HEK293 (cell line): ENCODE measurements at regions not wholly inside any gene's neighbourhood (a gene's known extent, or its start where the extent isn't known, plus 50 kb on each side); places are given as distances from the start of the nearest gene placed in this dataset.

Experiments
- CTCF ChIA-PET: fragments of 350-600 bp; formaldehyde crosslinking; extraction: SDS; loops from one replicate; lab custom pipeline; 2021; ENCODE audit warnings: antibody characterized with exemption; lab: Yijun Ruan, JAX
- POLR2A ChIA-PET: fragments of 300-600 bp; formaldehyde crosslinking; extraction: SDS; loops from one replicate; lab custom pipeline; 2020; ENCODE audit warnings: antibody characterized with exemption, inconsistent platforms; lab: Yijun Ruan, JAX
- H3K27ac ChIP-seq: fragments of 200-500 bp; sonication (Bioruptor generic); 2 replicates; pipeline ENCODE4 v1.5.1; 2014; ENCODE audit warnings: low read depth, low read length, control low read depth, inconsistent platforms; ENCODE audit errors: extremely low read depth
- H3K36me3 ChIP-seq, 2 experiments: fragments of 200-500 bp in 1 of 2; sonication (Bioruptor generic) in 1 of 2; 1 replicate in 1 of 2; 2 replicates in 1 of 2; pipeline ENCODE4 v1.5.1; 2014 to 2017; ENCODE audit warnings: inconsistent platforms in 2 of 2, low read length in 2 of 2; ENCODE audit not compliant: control insufficient read depth in 2 of 2, insufficient read depth in 1 of 2
- H3K4me1 ChIP-seq: fragments of 200-500 bp; sonication (Bioruptor generic); 2 replicates; pipeline ENCODE4 v1.5.1; 2014; ENCODE audit warnings: mild to moderate bottlenecking, low read length, inconsistent platforms; ENCODE audit not compliant: control insufficient read depth, insufficient read depth
- H3K4me3 ChIP-seq: 2 replicates; pipeline ENCODE4 v1.5.1; 2011; ENCODE audit warnings: low read depth, mild to moderate bottlenecking, control low read depth, low read length, moderate library complexity
- H3K9me3 ChIP-seq: fragments of 200-500 bp; sonication (Bioruptor generic); 2 replicates; pipeline ENCODE4 v1.5.1; 2014; ENCODE audit warnings: low read depth, low read length, inconsistent platforms; ENCODE audit not compliant: control insufficient read depth, insufficient read depth
- GLI2 ChIP-seq: fragments of 450-650 bp; formaldehyde crosslinking; IDR thresholded peaks from 2 replicates; pipeline ENCODE4; 2017; ENCODE audit warnings: missing biosample characterization, missing genetic modification characterization, low read depth, borderline replicate concordance
- HOXA7 ChIP-seq: sonication (generic); formaldehyde crosslinking; IDR thresholded peaks from 2 replicates; pipeline ENCODE4 v1.8.1; 2022; ENCODE audit warnings: missing genetic modification reagents, borderline replicate concordance
- HOXD13 ChIP-seq: sonication (generic); formaldehyde crosslinking; IDR thresholded peaks from 2 replicates; pipeline ENCODE4 v1.8.0; 2022; ENCODE audit warnings: missing genetic modification reagents, borderline replicate concordance
- KLF8 ChIP-seq: fragments of 450-650 bp; formaldehyde crosslinking; IDR thresholded peaks from 2 replicates; pipeline ENCODE4 v1.5.1; 2016; ENCODE audit warnings: missing biosample characterization, missing genetic modification characterization
- KLF9 ChIP-seq: fragments of 450-650 bp; formaldehyde crosslinking; IDR thresholded peaks from 2 replicates; pipeline ENCODE4 v1.5.1; 2016; ENCODE audit warnings: missing biosample characterization, missing genetic modification characterization, low read depth
- OSR2 ChIP-seq: fragments of 450-650 bp; formaldehyde crosslinking; IDR thresholded peaks from 2 replicates; pipeline ENCODE4 v1.5.1; 2016; ENCODE audit warnings: missing biosample characterization, missing genetic modification characterization
- RBAK ChIP-seq: fragments of 450-650 bp; formaldehyde crosslinking; IDR thresholded peaks from 2 replicates; pipeline ENCODE4 v1.5.1; 2016; ENCODE audit warnings: missing biosample characterization, missing genetic modification characterization
- WT1 ChIP-seq: fragments of 450-650 bp; formaldehyde crosslinking; IDR thresholded peaks from 2 replicates; pipeline ENCODE4 v1.5.1; 2016; ENCODE audit warnings: missing biosample characterization, missing genetic modification characterization
- ZBTB17 ChIP-seq: fragments of 450-650 bp; formaldehyde crosslinking; IDR thresholded peaks from 2 replicates; pipeline ENCODE4 v1.5.1; 2016; ENCODE audit warnings: missing biosample characterization, missing genetic modification characterization
- ZBTB20 ChIP-seq: fragments of 450-650 bp; formaldehyde crosslinking; IDR thresholded peaks from 2 replicates; pipeline ENCODE4 v1.5.1; 2016; ENCODE audit warnings: missing biosample characterization, missing genetic modification characterization
- ZEB2 ChIP-seq: fragments of 450-650 bp; formaldehyde crosslinking; IDR thresholded peaks from 2 replicates; pipeline ENCODE4 v1.5.1; 2016; ENCODE audit warnings: missing biosample characterization, missing genetic modification characterization
- ZNF10 ChIP-seq: fragments of 450-650 bp; formaldehyde crosslinking; IDR thresholded peaks from 2 replicates; pipeline ENCODE4 v1.5.1; 2017; ENCODE audit warnings: missing biosample characterization, missing genetic modification characterization
- ZNF157 ChIP-seq: fragments of 450-650 bp; formaldehyde crosslinking; IDR thresholded peaks from 2 replicates; pipeline ENCODE4 v1.5.1; 2016; ENCODE audit warnings: missing biosample characterization, missing genetic modification characterization
- ZNF174 ChIP-seq: fragments of 450-650 bp; formaldehyde crosslinking; IDR thresholded peaks from 2 replicates; pipeline ENCODE4 v1.5.0; 2017; ENCODE audit warnings: missing biosample characterization, mild to moderate bottlenecking, missing genetic modification characterization
- ZNF221 ChIP-seq: fragments of 450-650 bp; formaldehyde crosslinking; IDR thresholded peaks from 2 replicates; pipeline ENCODE4 v1.5.1; 2017; ENCODE audit warnings: missing biosample characterization, missing genetic modification characterization, borderline replicate concordance
- ZNF239 ChIP-seq: fragments of 450-650 bp; formaldehyde crosslinking; IDR thresholded peaks from 2 replicates; pipeline ENCODE4 v1.5.1; 2016; ENCODE audit warnings: missing biosample characterization, missing genetic modification characterization
- ZNF324 ChIP-seq: fragments of 450-650 bp; formaldehyde crosslinking; IDR thresholded peaks from 2 replicates; pipeline ENCODE4 v1.5.1; 2016; ENCODE audit warnings: missing biosample characterization, missing genetic modification characterization
- ZNF48 ChIP-seq: fragments of 450-650 bp; formaldehyde crosslinking; IDR thresholded peaks from 2 replicates; pipeline ENCODE4 v1.5.1; 2016; ENCODE audit warnings: missing biosample characterization, missing genetic modification characterization
- ZNF501 ChIP-seq: fragments of 450-650 bp; formaldehyde crosslinking; IDR thresholded peaks from 2 replicates; pipeline ENCODE4 v1.5.1; 2016; ENCODE audit warnings: missing biosample characterization, missing genetic modification characterization
- ZNF626 ChIP-seq: fragments of 450-650 bp; sonication (Bioruptor Pico); formaldehyde crosslinking; IDR thresholded peaks from 2 replicates; pipeline ENCODE4 v1.5.1; 2018; ENCODE audit warnings: missing biosample characterization, missing genetic modification characterization, inconsistent platforms
- ZNF660 ChIP-seq: fragments of 450-650 bp; IDR thresholded peaks from 2 replicates; pipeline ENCODE4 v1.5.1; 2018; ENCODE audit warnings: missing biosample characterization, mild to moderate bottlenecking, missing genetic modification characterization
- ZNF670 ChIP-seq: fragments of 450-650 bp; formaldehyde crosslinking; IDR thresholded peaks from 2 replicates; pipeline ENCODE4 v1.5.1; 2016; ENCODE audit warnings: missing biosample characterization, missing genetic modification characterization, low read depth
- ZNF747 ChIP-seq: fragments of 450-650 bp; formaldehyde crosslinking; IDR thresholded peaks from 2 replicates; pipeline ENCODE4 v1.5.1; 2016; ENCODE audit warnings: missing biosample characterization, missing genetic modification characterization
- ZNF76 ChIP-seq: fragments of 450-650 bp; formaldehyde crosslinking; IDR thresholded peaks from 2 replicates; pipeline ENCODE4; 2016; ENCODE audit warnings: low read depth, missing biosample characterization, missing genetic modification characterization, borderline replicate concordance
- ZNF776 ChIP-seq: fragments of 450-650 bp; formaldehyde crosslinking; IDR thresholded peaks from 2 replicates; pipeline ENCODE4 v1.5.0; 2017; ENCODE audit warnings: missing biosample characterization, missing genetic modification characterization, borderline replicate concordance
- TF ChIP-seq, protein P1 (sequence below): fragments of 450-650 bp; formaldehyde crosslinking; IDR thresholded peaks from 2 replicates; pipeline ENCODE4 v1.5.1; 2017; ENCODE audit warnings: missing biosample characterization, missing genetic modification characterization
- TF ChIP-seq, protein P2 (sequence below): fragments of 450-650 bp; formaldehyde crosslinking; IDR thresholded peaks from 2 replicates; pipeline ENCODE4 v1.5.1; 2016; ENCODE audit warnings: missing biosample characterization, missing genetic modification characterization, borderline replicate concordance
- TF ChIP-seq, protein P3 (sequence below): fragments of 450-650 bp; formaldehyde crosslinking; IDR thresholded peaks from 2 replicates; pipeline ENCODE4 v1.5.1; 2017; ENCODE audit warnings: missing biosample characterization, mild to moderate bottlenecking, missing genetic modification characterization, moderate library complexity

DNA sequence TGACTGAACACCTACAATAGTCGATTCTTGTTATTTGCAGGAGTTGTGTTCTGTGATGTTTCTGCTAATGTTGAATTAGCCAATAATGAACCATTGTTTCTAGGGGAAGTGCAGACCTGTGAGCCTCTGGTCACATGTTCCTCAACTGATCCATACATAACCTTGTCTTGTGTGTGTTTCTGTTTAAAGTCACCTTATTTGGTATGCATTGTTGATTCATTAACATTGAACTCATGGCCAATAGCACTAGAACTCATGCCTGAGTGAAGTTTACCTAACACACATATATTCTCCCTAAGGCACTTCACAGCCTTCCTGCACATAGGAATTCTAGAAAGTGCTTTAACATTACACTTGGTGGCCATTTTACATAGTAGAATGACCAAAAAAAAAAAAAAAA is 271.8 kb upstream of the PLET1 start:
- Histone ChIP-seq H3K27ac (no peak overlapping the region), H3K36me3 (no peaks in the 10 kb centered on the region), H3K4me3 (no peak overlapping the region), H3K4me1 (no peaks in the 10 kb centered on the region), H3K9me3 (no peaks in the 10 kb centered on the region)
- CTCF ChIA-PET, result no interaction called here
- POLR2A ChIA-PET, result interaction anchor here (0.8 kb wide), 1 partner anchor 9 kb away, joined by 3 read pairs; no protein-coding TSS in a partner anchor
- TF ChIP-seq ZBTB17 (tag by site-specific recombination) (no peak), HOXA7 (no peak), ZNF221 (no peak), OSR2 (tag by site-specific recombination) (no peak), ZNF670 (tag by site-specific recombination) (no peak), ZNF48 (tag by site-specific recombination) (no peak), KLF9 (tag by site-specific recombination) (no peak), ZNF10 (tag by site-specific recombination) (no peak), ZNF747 (tag by site-specific recombination) (no peak), KLF8 (tag by site-specific recombination) (no peak), ZNF501 (tag by site-specific recombination) (no peak), WT1 (tag by site-specific recombination) (no peak), GLI2 (no peak), ZNF776 (no peak)
- TF ChIP-seq, protein P1, sequence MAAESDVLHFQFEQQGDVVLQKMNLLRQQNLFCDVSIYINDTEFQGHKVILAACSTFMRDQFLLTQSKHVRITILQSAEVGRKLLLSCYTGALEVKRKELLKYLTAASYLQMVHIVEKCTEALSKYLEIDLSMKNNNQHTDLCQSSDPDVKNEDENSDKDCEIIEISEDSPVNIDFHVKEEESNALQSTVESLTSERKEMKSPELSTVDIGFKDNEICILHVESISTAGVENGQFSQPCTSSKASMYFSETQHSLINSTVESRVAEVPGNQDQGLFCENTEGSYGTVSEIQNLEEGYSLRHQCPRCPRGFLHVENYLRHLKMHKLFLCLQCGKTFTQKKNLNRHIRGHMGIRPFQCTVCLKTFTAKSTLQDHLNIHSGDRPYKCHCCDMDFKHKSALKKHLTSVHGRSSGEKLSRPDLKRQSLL (tag by site-specific recombination), result no peak
- TF ChIP-seq, protein P2, sequence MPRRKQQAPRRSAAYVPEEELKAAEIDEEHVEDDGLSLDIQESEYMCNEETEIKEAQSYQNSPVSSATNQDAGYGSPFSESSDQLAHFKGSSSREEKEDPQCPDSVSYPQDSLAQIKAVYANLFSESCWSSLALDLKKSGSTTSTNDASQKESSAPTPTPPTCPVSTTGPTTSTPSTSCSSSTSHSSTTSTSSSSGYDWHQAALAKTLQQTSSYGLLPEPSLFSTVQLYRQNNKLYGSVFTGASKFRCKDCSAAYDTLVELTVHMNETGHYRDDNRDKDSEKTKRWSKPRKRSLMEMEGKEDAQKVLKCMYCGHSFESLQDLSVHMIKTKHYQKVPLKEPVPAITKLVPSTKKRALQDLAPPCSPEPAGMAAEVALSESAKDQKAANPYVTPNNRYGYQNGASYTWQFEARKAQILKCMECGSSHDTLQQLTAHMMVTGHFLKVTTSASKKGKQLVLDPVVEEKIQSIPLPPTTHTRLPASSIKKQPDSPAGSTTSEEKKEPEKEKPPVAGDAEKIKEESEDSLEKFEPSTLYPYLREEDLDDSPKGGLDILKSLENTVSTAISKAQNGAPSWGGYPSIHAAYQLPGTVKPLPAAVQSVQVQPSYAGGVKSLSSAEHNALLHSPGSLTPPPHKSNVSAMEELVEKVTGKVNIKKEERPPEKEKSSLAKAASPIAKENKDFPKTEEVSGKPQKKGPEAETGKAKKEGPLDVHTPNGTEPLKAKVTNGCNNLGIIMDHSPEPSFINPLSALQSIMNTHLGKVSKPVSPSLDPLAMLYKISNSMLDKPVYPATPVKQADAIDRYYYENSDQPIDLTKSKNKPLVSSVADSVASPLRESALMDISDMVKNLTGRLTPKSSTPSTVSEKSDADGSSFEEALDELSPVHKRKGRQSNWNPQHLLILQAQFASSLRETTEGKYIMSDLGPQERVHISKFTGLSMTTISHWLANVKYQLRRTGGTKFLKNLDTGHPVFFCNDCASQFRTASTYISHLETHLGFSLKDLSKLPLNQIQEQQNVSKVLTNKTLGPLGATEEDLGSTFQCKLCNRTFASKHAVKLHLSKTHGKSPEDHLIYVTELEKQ (tag by site-specific recombination), result no peak

DNA sequence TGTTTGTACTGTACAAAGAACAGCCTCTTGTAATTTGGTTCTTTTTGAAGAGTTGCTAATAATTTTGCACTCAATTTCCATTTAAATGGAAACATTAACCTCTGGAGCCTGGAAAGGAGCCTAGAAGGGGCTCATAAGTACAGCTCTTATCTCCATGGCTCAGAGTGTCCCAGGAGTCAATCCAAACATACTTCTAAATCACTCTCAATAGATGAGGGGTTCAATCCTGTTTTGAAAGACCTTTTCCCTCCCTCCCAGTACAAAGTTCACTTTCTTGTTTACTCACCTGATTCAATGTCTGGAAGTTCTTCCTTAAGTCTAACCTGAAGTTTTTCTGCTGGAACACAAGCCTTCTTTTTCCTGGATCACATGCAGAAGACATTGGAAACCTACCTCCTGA is 273.0 kb upstream of the PLET1 start:
- Histone ChIP-seq H3K36me3 (no peaks in the 10 kb centered on the region), H3K27ac (no peak overlapping the region)
- TF ChIP-seq ZNF626 (tag by site-specific recombination) (no peak), KLF8 (tag by site-specific recombination) (no peak), ZBTB20 (tag by site-specific recombination) (no peak), ZNF174 (tag by site-specific recombination) (no peak), ZNF157 (tag by site-specific recombination) (no peak), ZNF221 (no peak), ZNF76 (no peak), ZNF660 (no peak), ZEB2 (tag by site-specific recombination) (no peak), ZNF324 (tag by site-specific recombination) (no peak), HOXD13 (no peak), ZNF239 (tag by site-specific recombination) (no peak), RBAK (no peak)
- TF ChIP-seq, protein P3, sequence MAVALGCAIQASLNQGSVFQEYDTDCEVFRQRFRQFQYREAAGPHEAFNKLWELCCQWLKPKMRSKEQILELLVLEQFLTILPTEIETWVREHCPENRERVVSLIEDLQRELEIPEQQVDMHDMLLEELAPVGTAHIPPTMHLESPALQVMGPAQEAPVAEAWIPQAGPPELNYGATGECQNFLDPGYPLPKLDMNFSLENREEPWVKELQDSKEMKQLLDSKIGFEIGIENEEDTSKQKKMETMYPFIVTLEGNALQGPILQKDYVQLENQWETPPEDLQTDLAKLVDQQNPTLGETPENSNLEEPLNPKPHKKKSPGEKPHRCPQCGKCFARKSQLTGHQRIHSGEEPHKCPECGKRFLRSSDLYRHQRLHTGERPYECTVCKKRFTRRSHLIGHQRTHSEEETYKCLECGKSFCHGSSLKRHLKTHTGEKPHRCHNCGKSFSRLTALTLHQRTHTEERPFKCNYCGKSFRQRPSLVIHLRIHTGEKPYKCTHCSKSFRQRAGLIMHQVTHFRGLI (tag by site-specific recombination), result no peak
- TF ChIP-seq, all 188 proteins: peak for 0
- ChIA-PET POLR2A (no interaction called here), CTCF (interaction anchor here (1.0 kb wide), 1 partner anchor 22 kb away, joined by 6 read pairs; no protein-coding TSS in a partner anchor)
- H3K4me1 ChIP-seq, result no peaks in the 10 kb centered on the region
- no peaks in the 10 kb centered on the region for H3K9me3 ChIP-seq
- no peak overlapping the region for H3K4me3 ChIP-seq
